Neural crest cell (in vitro differentiated cells): ENCODE measurements at regions not wholly inside any gene's neighbourhood (a gene's known extent, or its start where the extent isn't known, plus 50 kb on each side); places are given as distances from the start of the nearest gene placed in this dataset.

ENCODE experiments used
- DNase-seq: peaks from one replicate; pipeline ENCODE4 v3.0.0; 2021; ENCODE audit warnings: low read depth, mixed read lengths, low spot score
- H3K27ac Mint-ChIP-seq: one replicate; pipeline ENCODE4 v1.8.0; 2021; ENCODE audit warnings: mild to moderate bottlenecking, mixed read lengths; ENCODE audit not compliant: unreplicated experiment
- H3K27me3 Mint-ChIP-seq: 2 replicates; pipeline ENCODE4 v1.8.0; 2021; ENCODE audit warnings: low read depth, mild to moderate bottlenecking, mixed read lengths
- H3K36me3 Mint-ChIP-seq: 2 replicates; pipeline ENCODE4 v1.8.0; 2021; ENCODE audit warnings: low read depth, mild to moderate bottlenecking, mixed read lengths
- H3K4me1 Mint-ChIP-seq: 2 replicates; pipeline ENCODE4 v1.8.0; 2021; ENCODE audit warnings: mixed read lengths
- H3K4me3 Mint-ChIP-seq: one replicate; pipeline ENCODE4 v1.8.0; 2021; ENCODE audit warnings: mild to moderate bottlenecking, mixed read lengths
- H3K9me3 Mint-ChIP-seq: 2 replicates; pipeline ENCODE4 v1.8.0; 2021; ENCODE audit warnings: mixed read lengths
- TF ChIP-seq, protein P1 (sequence below): fragments of 200-600 bp; sonication (generic); conservative IDR thresholded peaks from 2 replicates; pipeline ENCODE4 v1.5.0; 2021; ENCODE audit warnings: antibody characterized with exemption, mild to moderate bottlenecking

DNA sequence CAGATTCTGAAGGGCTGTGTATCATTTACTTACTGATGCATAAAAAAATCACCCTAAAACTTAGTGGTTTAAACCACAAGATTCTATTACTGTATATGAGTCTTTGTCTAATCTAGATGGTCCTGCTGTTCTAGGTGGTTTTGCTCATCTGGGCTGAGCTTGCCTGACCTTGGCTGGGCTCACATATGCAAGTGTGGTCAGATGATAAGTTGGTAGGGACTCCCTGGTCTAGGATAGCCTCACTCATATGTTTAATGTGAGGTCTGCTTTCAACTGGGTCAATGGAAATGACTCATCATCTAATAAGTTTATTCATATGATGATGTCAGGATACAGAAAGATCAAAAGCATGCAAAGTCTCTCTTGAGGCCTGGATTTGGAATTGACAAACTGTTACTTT, 887.8 kb downstream of the TRHDE start:
- Mint-ChIP-seq H3K4me1 (no peaks in the 10 kb centered on the region), H3K36me3 (no peaks in the 10 kb centered on the region), H3K27ac (no peak overlapping the region), H3K4me3 (no peak overlapping the region), H3K9me3 (peaks cover 5% of the 10 kb centered on the region), H3K27me3 (no peaks in the 10 kb centered on the region)
- no peak for DNase-seq
- TF ChIP-seq, protein P1, sequence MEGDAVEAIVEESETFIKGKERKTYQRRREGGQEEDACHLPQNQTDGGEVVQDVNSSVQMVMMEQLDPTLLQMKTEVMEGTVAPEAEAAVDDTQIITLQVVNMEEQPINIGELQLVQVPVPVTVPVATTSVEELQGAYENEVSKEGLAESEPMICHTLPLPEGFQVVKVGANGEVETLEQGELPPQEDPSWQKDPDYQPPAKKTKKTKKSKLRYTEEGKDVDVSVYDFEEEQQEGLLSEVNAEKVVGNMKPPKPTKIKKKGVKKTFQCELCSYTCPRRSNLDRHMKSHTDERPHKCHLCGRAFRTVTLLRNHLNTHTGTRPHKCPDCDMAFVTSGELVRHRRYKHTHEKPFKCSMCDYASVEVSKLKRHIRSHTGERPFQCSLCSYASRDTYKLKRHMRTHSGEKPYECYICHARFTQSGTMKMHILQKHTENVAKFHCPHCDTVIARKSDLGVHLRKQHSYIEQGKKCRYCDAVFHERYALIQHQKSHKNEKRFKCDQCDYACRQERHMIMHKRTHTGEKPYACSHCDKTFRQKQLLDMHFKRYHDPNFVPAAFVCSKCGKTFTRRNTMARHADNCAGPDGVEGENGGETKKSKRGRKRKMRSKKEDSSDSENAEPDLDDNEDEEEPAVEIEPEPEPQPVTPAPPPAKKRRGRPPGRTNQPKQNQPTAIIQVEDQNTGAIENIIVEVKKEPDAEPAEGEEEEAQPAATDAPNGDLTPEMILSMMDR, result no peak

DNA sequence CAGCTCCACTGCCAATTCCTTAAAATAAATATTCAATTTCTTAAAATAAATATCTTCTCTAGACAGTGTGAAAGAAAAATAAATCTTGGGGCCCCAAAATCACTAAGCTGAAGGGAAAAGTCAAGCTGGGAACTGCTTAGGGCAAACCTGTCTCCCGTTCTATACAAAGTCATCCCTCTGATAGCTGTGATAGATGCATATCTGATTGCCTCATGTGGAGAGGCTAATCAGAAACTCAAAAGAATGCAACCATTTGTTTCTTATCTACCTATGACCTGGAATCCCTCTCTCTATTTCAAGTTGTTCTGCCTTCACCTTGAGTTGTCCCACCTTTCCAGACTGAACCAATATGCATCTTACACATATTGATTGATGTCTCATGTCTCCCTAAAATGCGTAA, 889.8 kb downstream of the TRHDE start:
- no peaks in the 10 kb centered on the region for H3K4me1 Mint-ChIP-seq

DNA sequence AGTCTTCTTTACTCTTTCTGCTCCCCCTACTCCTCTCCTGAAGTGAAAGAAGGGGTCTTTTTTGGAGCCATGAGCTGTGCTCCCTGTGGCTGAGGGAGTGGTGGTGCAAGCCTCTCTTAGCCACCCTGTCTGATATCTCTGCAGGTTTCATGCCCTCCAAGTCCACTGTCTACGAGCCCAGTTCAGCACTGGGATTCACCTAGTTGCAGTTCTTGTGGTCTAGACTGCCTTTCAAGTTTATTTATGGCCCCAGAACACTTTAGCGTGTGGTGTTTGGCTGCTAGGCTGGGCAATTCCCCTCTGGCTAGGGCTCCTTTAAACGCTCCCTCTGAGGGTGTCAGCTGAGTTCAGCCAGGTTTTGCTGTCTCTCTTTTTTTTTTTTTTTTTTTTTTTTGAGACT, 908.6 kb downstream of the TRHDE start:
- H3K9me3 Mint-ChIP-seq, result peaks cover 17% of the 10 kb centered on the region
- peaks cover 4% of the 10 kb centered on the region for H3K36me3 Mint-ChIP-seq
- H3K27me3 Mint-ChIP-seq, result no peaks in the 10 kb centered on the region
- TF ChIP-seq, protein P1, result no peak
- no peak for DNase-seq
- H3K4me1 Mint-ChIP-seq, result no peaks in the 10 kb centered on the region
- H3K4me3 Mint-ChIP-seq, result no peak overlapping the region
- no peak overlapping the region for H3K27ac Mint-ChIP-seq

More for the DNA sequence above, 889.8 kb downstream of the TRHDE start:
- TF ChIP-seq, protein P1, result no peak
- no peak for DNase-seq
- H3K9me3 Mint-ChIP-seq, result peaks cover 7% of the 10 kb centered on the region
- no peak overlapping the region for H3K4me3 Mint-ChIP-seq
- H3K27me3 Mint-ChIP-seq, result no peaks in the 10 kb centered on the region
- H3K27ac Mint-ChIP-seq, result no peak overlapping the region
- no peaks in the 10 kb centered on the region for H3K36me3 Mint-ChIP-seq

DNA sequence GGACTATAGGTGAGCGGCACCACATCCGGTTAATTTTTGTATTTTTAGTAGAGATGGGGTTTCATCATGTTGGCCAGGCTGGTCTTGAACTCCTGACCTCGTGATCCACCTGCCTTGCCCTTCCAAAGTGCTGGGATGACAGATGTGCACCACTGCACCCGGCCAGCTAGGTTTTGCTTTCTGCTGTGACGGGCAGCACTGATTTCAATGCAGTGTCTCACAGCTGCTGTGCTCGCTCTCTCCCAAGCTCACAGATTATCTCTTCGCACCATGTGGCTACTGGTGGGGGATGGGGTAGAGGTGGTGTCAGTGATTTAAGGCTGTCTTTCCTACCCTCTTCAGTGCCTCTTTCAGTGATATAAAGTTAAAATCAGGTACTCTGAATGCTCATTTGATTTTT, 909.1 kb downstream of the TRHDE start:
- Mint-ChIP-seq H3K9me3 (peaks cover 17% of the 10 kb centered on the region), H3K27ac (no peak overlapping the region), H3K4me1 (no peaks in the 10 kb centered on the region), H3K4me3 (no peak overlapping the region), H3K36me3 (peaks cover 6% of the 10 kb centered on the region), H3K27me3 (no peaks in the 10 kb centered on the region)
- no peak for DNase-seq
- TF ChIP-seq, protein P1, result no peak

DNA sequence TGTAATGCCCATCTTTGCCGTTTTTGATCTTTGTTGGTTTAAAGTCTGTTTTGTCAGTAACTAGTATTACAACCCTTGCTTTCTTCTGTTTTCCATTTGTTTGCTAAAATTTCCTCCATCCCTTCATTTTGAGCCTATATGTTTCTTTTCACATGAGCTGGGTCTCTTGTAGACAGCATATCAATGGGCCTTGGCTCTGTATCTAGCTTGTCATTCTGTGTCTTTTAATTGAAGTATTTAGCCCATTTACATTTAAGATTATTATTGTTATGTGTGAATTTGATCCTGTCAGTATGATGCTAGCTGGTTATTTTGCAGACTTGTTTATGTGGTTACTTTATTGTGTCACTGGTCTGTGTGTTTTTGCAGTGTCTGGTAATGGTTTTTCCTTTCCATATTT, 913.2 kb downstream of the TRHDE start:
- no peak overlapping the region for H3K27ac Mint-ChIP-seq
- no peak for DNase-seq
- peaks cover 17% of the 10 kb centered on the region for H3K9me3 Mint-ChIP-seq
- no peaks in the 10 kb centered on the region for H3K4me1 Mint-ChIP-seq
- H3K4me3 Mint-ChIP-seq, result no peak overlapping the region
- H3K36me3 Mint-ChIP-seq, result peaks cover 7% of the 10 kb centered on the region
- H3K27me3 Mint-ChIP-seq, result no peaks in the 10 kb centered on the region
- TF ChIP-seq, protein P1, result no peak

DNA sequence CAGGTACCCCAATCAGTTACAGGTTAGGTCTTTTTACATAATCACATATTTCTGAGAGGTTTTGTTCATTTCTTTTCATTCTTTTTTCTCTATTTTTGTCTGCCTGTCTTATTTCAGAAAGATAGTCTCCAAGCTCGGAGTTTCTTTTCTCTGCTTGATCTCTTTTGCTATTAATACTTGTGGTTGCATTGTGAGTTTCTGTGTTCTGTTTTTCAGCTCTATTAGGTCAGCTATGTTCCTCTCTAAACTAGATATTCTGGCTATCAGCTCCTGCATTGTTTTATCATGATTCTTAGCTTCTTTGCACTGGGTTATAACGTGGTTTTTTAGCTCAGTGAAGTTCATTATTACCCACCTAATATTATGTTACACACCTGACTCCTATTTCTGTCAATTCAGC, 914.1 kb downstream of the TRHDE start:
- Mint-ChIP-seq H3K36me3 (peaks cover 7% of the 10 kb centered on the region), H3K27me3 (no peaks in the 10 kb centered on the region), H3K4me1 (no peaks in the 10 kb centered on the region), H3K27ac (no peak overlapping the region), H3K9me3 (peaks cover 17% of the 10 kb centered on the region), H3K4me3 (no peak overlapping the region)
- DNase-seq, result no peak
- TF ChIP-seq, protein P1, result no peak
